Subcutaneous abdominal adipose tissue (tissue), 5 donors: ENCODE measurements at regions not wholly inside any gene's neighbourhood (a gene's known extent, or its start where the extent isn't known, plus 50 kb on each side); places are given as distances from the start of the nearest gene placed in this dataset.

ENCODE experiments used
- H3K27ac ChIP-seq: one replicate; pipeline ENCODE4 v1.7.0; 2013; ENCODE audit warnings: low read depth, mild to moderate bottlenecking, inconsistent platforms, low read length, moderate library complexity
- H3K27me3 ChIP-seq, 5 donors: one replicate each; pipeline ENCODE4 v1.7.0; 2013; ENCODE audit warnings: low read length in 5 of 5, inconsistent platforms in 1 of 5; ENCODE audit not compliant: control insufficient read depth in 5 of 5, insufficient read depth in 4 of 5
- H3K36me3 ChIP-seq, 5 donors: one replicate each; pipeline ENCODE4 v1.7.0; 2013; ENCODE audit warnings: low read length in 5 of 5; ENCODE audit not compliant: control insufficient read depth in 5 of 5, insufficient read depth in 5 of 5
- H3K4me1 ChIP-seq, 5 donors: one replicate each; pipeline ENCODE4 v1.7.0; 2013; ENCODE audit warnings: low read length in 5 of 5, mild to moderate bottlenecking in 3 of 5, moderate library complexity in 1 of 5; ENCODE audit not compliant: control insufficient read depth in 5 of 5, insufficient read depth in 5 of 5
- H3K4me3 ChIP-seq, 5 donors: one replicate each; pipeline ENCODE4 v1.7.0; 2013; ENCODE audit warnings: low read length in 5 of 5, low read depth in 1 of 5
- H3K9ac ChIP-seq, 5 donors: one replicate each; pipeline ENCODE4 v1.7.0; 2013; ENCODE audit warnings: low read length in 5 of 5, mild to moderate bottlenecking in 4 of 5, moderate library complexity in 3 of 5
- H3K9me3 ChIP-seq, 5 donors: one replicate each; pipeline ENCODE4 v1.7.0; 2013; ENCODE audit warnings: low read length in 5 of 5; ENCODE audit not compliant: control insufficient read depth in 5 of 5
- donor health status: healthy.
- donor health status: healthy.
- donor health status: healthy.
- donor health status: healthy.
- donor health status: healthy.

DNA sequence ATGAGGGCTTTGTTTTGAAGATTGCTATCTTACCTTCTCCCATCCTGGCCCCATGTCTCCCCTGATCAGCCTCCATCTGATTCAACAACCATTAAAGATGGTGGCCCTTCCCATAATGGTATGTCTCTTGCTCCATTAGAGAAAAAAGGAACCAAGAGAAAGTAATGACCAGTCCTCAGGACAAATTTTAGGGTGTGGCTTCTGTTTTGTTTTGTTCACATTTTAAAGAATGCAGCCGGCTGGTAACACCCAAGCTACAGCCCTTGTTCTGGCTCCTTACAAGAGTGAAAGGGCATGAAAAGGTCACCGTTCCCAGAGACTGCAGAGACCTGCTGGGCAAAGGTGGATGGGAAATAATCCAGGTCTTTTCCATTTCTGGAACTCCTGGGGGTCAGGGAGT, 287.9 kb upstream of the NEBL start:
- H3K9ac ChIP-seq: no peak overlapping the region
- no peaks in the 10 kb centered on the region for H3K27me3 ChIP-seq
- H3K36me3 ChIP-seq: no peaks in the 10 kb centered on the region
- peaks cover 0 to 10% (median 0%) of the 10 kb centered on the region in 5 donors for H3K9me3 ChIP-seq
- no peak overlapping the region for H3K4me3 ChIP-seq
- H3K27ac ChIP-seq: no peak overlapping the region
- no peaks in the 10 kb centered on the region for H3K4me1 ChIP-seq

DNA sequence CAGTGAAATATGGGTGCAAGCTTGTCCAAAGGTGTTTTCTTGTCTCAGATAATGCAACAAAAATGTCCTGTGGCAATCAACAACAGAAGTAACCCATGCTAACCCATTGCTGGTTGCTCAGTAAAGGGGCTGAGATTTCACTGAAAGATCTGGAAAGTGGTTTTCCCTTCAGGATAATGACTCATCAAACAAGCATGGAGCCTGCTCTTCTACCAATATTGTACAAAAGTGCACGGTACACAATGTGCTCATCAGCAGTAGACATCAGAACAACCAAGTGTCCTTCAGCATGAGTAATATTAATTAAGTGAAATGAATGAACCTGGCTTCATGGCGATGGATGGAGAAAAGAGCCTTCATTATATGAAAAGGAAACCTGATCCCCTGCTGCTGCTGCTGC, 287.1 kb upstream of the NEBL start:
- no peaks in the 10 kb centered on the region for H3K27me3 ChIP-seq
- no peak overlapping the region for H3K9ac ChIP-seq
- peaks cover 0 to 17% (median 6%) of the 10 kb centered on the region in 5 donors for H3K9me3 ChIP-seq
- H3K4me3 ChIP-seq: no peak overlapping the region
- no peaks in the 10 kb centered on the region for H3K4me1 ChIP-seq
- H3K27ac ChIP-seq: no peak overlapping the region
- no peaks in the 10 kb centered on the region for H3K36me3 ChIP-seq

- Histone ChIP-seq H3K9me3 (peaks cover 0 to 17% (median 12%) of the 10 kb centered on the region in 5 donors), H3K27ac (no peak overlapping the region), H3K27me3 (no peaks in the 10 kb centered on the region), H3K36me3 (no peaks in the 10 kb centered on the region), H3K4me3 (no peak overlapping the region), H3K4me1 (no peaks in the 10 kb centered on the region), H3K9ac (no peak overlapping the region)
Measured at GRCh38 chr10:21183025-21183424, 285.9 kb upstream of the NEBL start.

DNA sequence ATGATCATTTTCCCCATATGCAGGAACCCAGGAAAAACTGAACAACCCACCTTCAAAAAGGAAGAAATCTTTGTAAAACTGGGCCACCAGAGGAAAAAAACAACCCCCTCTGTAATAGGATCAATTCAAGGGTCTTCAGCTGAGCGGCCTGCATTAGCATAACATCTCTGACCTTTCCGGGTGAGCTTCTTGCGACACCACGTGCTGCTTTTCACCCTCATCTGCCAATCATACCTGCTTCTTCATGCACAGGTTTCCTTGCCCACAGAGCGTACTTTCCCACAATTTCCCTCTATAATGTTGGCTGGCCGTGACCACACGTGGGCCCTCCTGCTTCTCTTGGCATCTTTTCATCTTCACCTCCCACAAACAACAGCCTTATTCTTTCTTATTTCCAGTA, 284.3 kb upstream of the NEBL start:
- H3K4me1 ChIP-seq: no peaks in the 10 kb centered on the region
- no peak overlapping the region for H3K4me3 ChIP-seq
- H3K9me3 ChIP-seq: peaks cover 0 to 17% (median 12%) of the 10 kb centered on the region in 5 donors
- peaks cover 0 to 3% (median 0%) of the 10 kb centered on the region in 5 donors for H3K27me3 ChIP-seq
- no peak overlapping the region for H3K27ac ChIP-seq
- H3K9ac ChIP-seq: no peak overlapping the region
- no peaks in the 10 kb centered on the region for H3K36me3 ChIP-seq

- H3K9ac ChIP-seq: no peak overlapping the region
- no peaks in the 10 kb centered on the region for H3K36me3 ChIP-seq
- H3K27ac ChIP-seq: no peak overlapping the region
- no peaks in the 10 kb centered on the region for H3K4me1 ChIP-seq
- H3K4me3 ChIP-seq: no peak overlapping the region
- peaks cover 0 to 3% (median 0%) of the 10 kb centered on the region in 5 donors for H3K27me3 ChIP-seq
- H3K9me3 ChIP-seq: peaks cover 0 to 17% (median 12%) of the 10 kb centered on the region in 5 donors
Measured at GRCh38 chr10:21180604-21181003, 283.5 kb upstream of the NEBL start.

DNA sequence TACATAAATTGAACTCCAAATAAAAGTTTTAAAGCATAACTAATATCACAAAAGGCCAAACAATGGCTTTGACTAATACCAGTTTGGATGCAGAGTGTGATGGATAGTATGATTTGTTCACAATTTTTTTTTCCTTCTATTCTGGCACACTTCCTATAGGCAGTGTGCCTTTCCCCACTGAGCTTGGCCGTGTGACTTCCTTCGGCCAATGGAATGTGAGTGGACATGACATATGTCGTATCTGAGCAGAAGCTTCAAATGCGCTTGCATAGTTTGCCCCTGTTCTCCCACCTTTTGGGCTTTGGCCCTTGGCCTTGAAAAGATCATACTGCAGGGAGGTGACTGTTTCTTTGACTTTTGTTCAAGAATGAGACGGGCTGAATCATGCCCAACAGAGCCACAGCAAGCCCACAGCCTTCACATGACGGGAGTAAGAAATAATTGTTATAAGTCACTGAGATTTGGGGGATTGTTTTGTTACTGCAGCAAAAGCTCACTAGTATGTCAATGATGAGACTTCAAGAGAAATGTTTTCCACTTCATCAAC, 279.9 kb upstream of the NEBL start:
- H3K27me3 ChIP-seq: peaks cover 6 to 23% (median 9%) of the 10 kb centered on the region in 5 donors
- H3K27ac ChIP-seq: no peak overlapping the region

DNA sequence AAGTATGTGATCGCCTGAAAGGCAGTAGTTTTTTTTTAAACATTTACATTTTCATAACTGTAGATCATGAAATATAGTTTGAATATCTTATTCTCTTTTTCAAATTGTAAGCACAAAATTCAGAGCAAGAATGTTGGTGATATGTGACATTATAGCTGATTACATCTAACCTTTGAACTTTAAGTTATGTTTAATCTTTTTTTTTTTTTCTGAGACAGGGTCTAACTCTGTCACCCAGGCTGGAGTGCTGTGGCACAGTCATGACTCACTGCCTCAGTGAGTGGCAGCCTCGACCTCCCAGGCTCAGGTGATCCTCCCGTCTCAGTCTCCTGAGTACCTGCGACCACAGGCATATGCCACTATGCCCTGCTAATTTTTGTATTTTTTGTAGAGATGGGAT, 278.7 kb upstream of the NEBL start:
- no peak overlapping the region for H3K27ac ChIP-seq

More for the DNA sequence above, 279.9 kb upstream of the NEBL start:
- no peaks in the 10 kb centered on the region for H3K36me3 ChIP-seq
- no peak overlapping the region for H3K9ac ChIP-seq
- H3K4me3 ChIP-seq: no peak overlapping the region
- peaks cover 0 to 20% (median 17%) of the 10 kb centered on the region in 5 donors for H3K4me1 ChIP-seq
- H3K9me3 ChIP-seq: peaks cover 0 to 17% (median 12%) of the 10 kb centered on the region in 5 donors

GRCh38 chr10:21174715-21175495, 277.8 kb upstream of the NEBL start:
- H3K9ac ChIP-seq: no peak overlapping the region
- H3K9me3 ChIP-seq: peaks cover 0 to 12% (median 9%) of the 10 kb centered on the region in 5 donors
- no peak overlapping the region for H3K27ac ChIP-seq
- no peaks in the 10 kb centered on the region for H3K36me3 ChIP-seq
- peaks cover 0 to 20% (median 17%) of the 10 kb centered on the region in 5 donors for H3K4me1 ChIP-seq
- H3K27me3 ChIP-seq: peaks cover 9 to 32% (median 16%) of the 10 kb centered on the region in 5 donors
- peak overlapping the region in 2 of 5 donors; percentile 39 to 62 for H3K4me3 ChIP-seq

More for the DNA sequence above, 278.7 kb upstream of the NEBL start:
- Histone ChIP-seq H3K4me3 (no peak overlapping the region), H3K9ac (no peak overlapping the region), H3K36me3 (no peaks in the 10 kb centered on the region), H3K27me3 (peaks cover 9 to 30% (median 16%) of the 10 kb centered on the region in 5 donors), H3K4me1 (peaks cover 0 to 20% (median 17%) of the 10 kb centered on the region in 5 donors), H3K9me3 (peaks cover 0 to 17% (median 12%) of the 10 kb centered on the region in 5 donors)

DNA sequence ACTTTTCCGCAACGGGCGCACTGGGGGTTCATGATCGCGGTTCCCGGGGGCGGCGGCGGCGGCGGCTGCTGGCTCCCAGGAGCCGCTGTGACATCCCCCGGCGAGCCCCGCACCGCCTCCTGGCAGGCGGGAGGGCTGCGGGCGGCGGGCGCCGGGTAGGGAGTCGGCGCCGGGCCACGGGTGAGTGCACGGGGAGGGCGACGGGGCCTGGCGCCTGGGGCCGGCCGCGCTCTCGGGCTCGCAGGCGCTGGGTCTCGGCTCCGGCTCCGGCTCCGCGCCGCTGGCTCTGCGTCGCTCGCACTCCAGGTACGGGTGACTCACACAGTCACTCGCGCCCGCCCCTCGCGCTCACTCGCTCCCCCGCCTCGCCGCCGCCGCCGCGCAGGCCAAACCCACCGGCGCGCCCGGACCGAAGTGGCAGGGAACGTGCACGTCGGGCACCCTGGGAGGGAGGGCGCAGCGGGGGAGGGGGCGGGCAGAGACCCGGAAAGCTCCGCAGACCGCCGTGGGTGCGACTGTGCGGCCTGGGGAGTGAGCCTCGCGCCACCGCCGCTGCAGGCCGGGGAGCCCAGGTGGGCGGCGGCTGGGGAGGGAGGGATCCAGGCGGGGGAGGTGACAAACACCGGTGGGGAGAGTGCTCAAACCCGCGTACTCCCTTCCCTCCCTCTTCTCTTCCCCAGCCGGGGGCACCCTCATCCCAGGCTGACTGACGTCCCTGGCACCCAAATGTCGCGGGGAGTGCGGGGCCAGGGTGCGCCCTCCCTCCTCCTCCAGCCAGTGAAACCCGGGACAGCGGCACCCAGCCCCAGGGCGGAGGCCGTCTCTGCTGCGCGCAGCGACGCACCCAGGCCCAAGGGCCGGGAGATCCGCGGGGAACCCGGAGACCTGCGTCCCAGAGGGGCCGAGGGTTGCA, 276.9 kb upstream of the NEBL start:
- H3K9ac ChIP-seq: no peak overlapping the region
- no peak overlapping the region for H3K27ac ChIP-seq
- H3K36me3 ChIP-seq: no peaks in the 10 kb centered on the region
- peaks cover 0 to 20% (median 17%) of the 10 kb centered on the region in 5 donors for H3K4me1 ChIP-seq
- H3K9me3 ChIP-seq: peaks cover 0 to 4% (median under 1%) of the 10 kb centered on the region in 5 donors
- peak overlapping the region in 4 of 5 donors; percentile 45 to 62 (median 52) for H3K4me3 ChIP-seq
- peaks cover 9 to 32% (median 16%) of the 10 kb centered on the region in 5 donors for H3K27me3 ChIP-seq
